Aorta (tissue), 5 donors: ENCODE measurements at regions not wholly inside any gene's neighbourhood (a gene's known extent, or its start where the extent isn't known, plus 50 kb on each side); places are given as distances from the start of the nearest gene placed in this dataset.

Experiments used
- ATAC-seq: fragments of 200-7000 bp; cut with Tn5 transposase; one replicate; pipeline ENCODE4 v1.9.1; 2022; ENCODE audit warnings: moderate library complexity; ENCODE audit not compliant: low FRiP score
- DNase-seq, 2 donors: peaks; one replicate each; pipeline ENCODE4 v3.0.0-alpha.2; 2020
- H3K27ac ChIP-seq, 2 donors: one replicate each; pipeline ENCODE4 v1.5.1; 2013; ENCODE audit warnings: low read length in 2 of 2, mild to moderate bottlenecking in 2 of 2, moderate library complexity in 2 of 2, control low read depth in 1 of 2, inconsistent platforms in 1 of 2, low read depth in 1 of 2
- H3K27me3 ChIP-seq, 2 donors: one replicate each; pipeline ENCODE4 v1.6.1; 2013; ENCODE audit warnings: control low read depth in 1 of 2, low read length in 1 of 2, mild to moderate bottlenecking in 1 of 2, moderate library complexity in 1 of 2; ENCODE audit not compliant: insufficient read depth in 2 of 2, control insufficient read depth in 1 of 2
- H3K36me3 ChIP-seq, 2 donors: one replicate each; pipeline ENCODE4 v1.6.1; 2013; ENCODE audit warnings: control low read depth in 1 of 2, low read length in 1 of 2, mild to moderate bottlenecking in 1 of 2; ENCODE audit not compliant: insufficient read depth in 2 of 2, control insufficient read depth in 1 of 2
- H3K4me1 ChIP-seq, 2 donors: one replicate each; pipeline ENCODE4 v1.6.1; 2013; ENCODE audit warnings: low read length in 2 of 2, control low read depth in 1 of 2, mild to moderate bottlenecking in 1 of 2, moderate library complexity in 1 of 2; ENCODE audit not compliant: insufficient read depth in 2 of 2, control insufficient read depth in 1 of 2
- H3K4me3 ChIP-seq, 2 donors: one replicate each; pipeline ENCODE4 v1.5.1; 2013; ENCODE audit warnings: low read length in 2 of 2, control low read depth in 1 of 2, mild to moderate bottlenecking in 1 of 2
- H3K9me3 ChIP-seq: one replicate; pipeline ENCODE4 v1.6.1; 2013; ENCODE audit warnings: mild to moderate bottlenecking, low read length; ENCODE audit not compliant: control insufficient read depth
- WGBS, 2 donors: extraction: QIAGEN DNeasy Blood & Tissue Kit; methylation state at CpG; one replicate each; pipeline ENCODE4 v1.1.7; 2013; 5-methylcytosine and 5-hydroxymethylcytosine counted together
- intact Hi-C, 2 donors: fragments of 100-400 bp; cut with DNase I; formaldehyde crosslinking; loops; one replicate each; pipeline versions ENCODE4 v1.14.2 to v1.15.0; 2022
- donor health status: healthy with polysubstance abuse.
- donor health status: Bipolar disorder and iron deficiency.
- donor health status: DM: no; HTN: no; CAD: no.
- donor health status: DM: no; HTN: no; CAD: no.
- donor health status: DM: yes; HTN: yes; CAD: no.

DNA sequence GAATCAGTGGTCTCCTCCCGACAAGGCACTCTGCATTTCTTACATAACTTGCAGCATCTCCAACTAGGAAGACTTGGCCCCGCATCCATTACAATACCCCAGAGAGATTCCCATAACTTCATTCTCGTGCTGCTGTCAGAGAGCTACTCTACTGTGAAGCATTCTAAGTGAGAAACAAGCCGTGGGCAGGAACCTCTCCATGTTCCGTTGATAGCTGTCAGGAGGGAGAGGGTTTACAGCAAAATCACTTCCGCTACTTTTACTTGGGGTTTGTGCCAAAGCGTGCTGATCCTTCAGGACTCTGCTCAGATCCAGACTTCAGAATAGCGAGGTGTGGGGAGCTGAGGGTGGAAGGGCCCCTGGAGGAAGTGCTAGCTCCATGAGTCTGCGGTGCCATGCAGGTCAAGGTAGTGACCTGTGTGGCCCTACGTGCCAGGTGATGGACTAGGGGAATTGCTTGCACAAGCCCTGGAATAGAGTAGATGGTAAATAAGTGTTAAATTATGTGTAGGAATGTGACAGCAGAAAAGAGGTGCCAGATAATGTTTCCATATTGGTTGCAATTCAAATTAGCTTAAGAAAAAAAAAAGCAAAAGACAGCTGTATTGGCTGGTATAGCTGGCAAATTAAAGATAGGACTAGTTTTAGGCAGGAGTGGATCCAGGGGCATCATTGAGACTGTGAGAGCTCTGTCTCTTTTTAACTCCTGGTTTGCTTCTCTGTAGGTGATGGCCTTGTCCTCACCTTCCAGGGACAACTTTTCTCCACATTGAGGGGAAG is 358.5 kb upstream of the ERCC4 start:
- peaks cover 0 to 2% of the 10 kb centered on the region in 2 donors for H3K27me3 ChIP-seq
- WGBS, 2 donors: 67 to 68% methylated on average over 10 of the region's 10 CpGs
- H3K36me3 ChIP-seq: no peaks in the 10 kb centered on the region
- H3K9me3 ChIP-seq: no peaks in the 10 kb centered on the region
- H3K4me3 ChIP-seq: no peak overlapping the region
- DNase-seq: no peak
- intact Hi-C loops: no loop called here
- H3K27ac ChIP-seq: no peak overlapping the region
- no peaks in the 10 kb centered on the region for H3K4me1 ChIP-seq
- no peak for ATAC-seq

DNA sequence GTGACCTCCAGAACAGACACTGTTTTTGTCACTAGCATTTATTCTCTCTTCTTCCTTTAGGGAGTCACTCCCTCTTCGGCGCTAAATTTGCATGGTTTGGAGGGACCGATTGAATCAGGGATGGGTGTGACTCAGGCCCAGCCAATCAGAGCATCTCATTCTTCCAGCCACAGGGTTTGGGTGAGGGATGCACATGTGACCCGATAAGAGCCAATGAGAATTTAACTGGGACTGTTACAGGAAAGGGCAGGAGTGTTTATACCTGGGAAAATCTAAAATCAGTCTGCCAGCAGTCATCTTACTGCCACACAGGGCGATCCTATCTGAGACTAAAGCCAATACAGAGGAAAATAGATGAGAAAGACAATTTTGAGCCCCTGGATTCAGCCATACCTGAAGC is 351.2 kb upstream of the ERCC4 start:
- ATAC-seq: no peak
- WGBS, 2 donors: 88 to 90% methylated on average over 5 of the region's 5 CpGs

DNA sequence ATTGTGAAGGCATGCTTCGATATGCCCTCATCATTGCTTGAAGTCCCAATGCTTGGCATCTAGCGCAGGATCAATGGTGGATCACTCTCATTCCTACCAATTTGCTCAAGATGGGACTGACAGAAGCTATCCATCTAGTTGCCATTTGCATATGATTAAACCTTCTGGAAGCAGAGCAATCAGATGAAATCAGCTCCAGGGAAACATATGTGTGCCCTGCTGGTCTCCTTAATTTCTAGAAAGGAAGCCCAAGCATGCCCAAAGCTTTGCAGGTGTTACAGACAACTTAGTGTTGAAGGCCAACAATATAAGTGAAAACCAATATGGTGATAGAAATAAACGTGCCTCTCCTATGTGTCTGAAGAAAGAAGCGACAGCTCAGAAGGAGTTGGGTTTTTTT is 350.0 kb upstream of the ERCC4 start:
- intact Hi-C loops: no loop called here
- no peaks in the 10 kb centered on the region for H3K27me3 ChIP-seq
- DNase-seq: no peak
- no peaks in the 10 kb centered on the region for H3K36me3 ChIP-seq
- ATAC-seq: no peak
- WGBS, 2 donors: 80% methylated on average over 4 of the region's 4 CpGs
- H3K4me3 ChIP-seq: no peak overlapping the region
- H3K27ac ChIP-seq: no peak overlapping the region
- no peaks in the 10 kb centered on the region for H3K9me3 ChIP-seq
- no peaks in the 10 kb centered on the region for H3K4me1 ChIP-seq

More for the DNA sequence above, 351.2 kb upstream of the ERCC4 start:
- Histone ChIP-seq H3K4me3 (no peak overlapping the region), H3K27me3 (no peaks in the 10 kb centered on the region), H3K9me3 (no peaks in the 10 kb centered on the region), H3K27ac (no peak overlapping the region), H3K36me3 (no peaks in the 10 kb centered on the region), H3K4me1 (no peaks in the 10 kb centered on the region)
- intact Hi-C loops: no loop called here
- no peak for DNase-seq

DNA sequence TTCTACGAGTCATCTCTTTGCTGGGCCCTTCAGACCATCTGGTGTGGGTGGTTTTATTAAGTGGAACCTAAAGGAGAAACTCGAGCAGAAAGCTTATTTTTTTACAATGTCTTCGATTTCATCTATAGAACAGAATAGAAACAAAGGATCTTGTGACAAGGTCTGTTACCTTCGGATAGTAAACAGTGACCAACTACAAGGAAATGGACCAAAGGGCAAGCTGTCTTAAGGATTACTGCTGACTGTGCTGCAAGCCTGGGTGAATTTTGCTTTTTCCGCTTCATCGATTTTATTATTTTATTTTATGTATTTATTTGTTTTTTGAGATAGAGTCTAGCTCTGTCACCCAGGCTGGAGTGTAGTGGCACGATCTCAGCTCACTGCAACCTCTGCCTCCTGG is 348.9 kb upstream of the ERCC4 start:
- intact Hi-C loops: no loop called here
- Histone ChIP-seq H3K27me3 (no peaks in the 10 kb centered on the region), H3K36me3 (no peaks in the 10 kb centered on the region), H3K4me1 (no peaks in the 10 kb centered on the region), H3K9me3 (no peaks in the 10 kb centered on the region), H3K4me3 (no peak overlapping the region), H3K27ac (no peak overlapping the region)
- no peak for DNase-seq
- ATAC-seq: no peak
- WGBS, 2 donors: 73 to 81% methylated on average over 7 of the region's 7 CpGs

DNA sequence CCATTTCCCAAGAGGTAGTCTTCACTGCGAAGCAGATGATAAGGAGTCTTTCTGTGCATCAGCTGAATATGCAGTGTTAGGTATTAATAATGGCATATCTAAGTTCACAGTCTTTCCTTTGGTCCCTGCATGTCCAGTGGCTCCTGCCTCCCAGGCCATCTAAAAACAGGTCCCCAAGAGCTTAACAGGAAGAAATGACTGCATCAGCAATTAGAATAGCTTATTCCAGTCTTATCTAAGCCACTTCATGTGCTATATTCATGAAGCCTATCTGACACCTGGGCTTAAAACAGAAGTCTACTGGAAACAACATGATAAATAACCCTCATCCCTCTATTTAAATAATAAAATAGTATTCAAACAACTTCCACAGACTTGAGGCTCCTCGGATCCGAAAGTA is 346.1 kb upstream of the ERCC4 start:
- Histone ChIP-seq H3K27ac (no peak overlapping the region), H3K4me3 (no peak overlapping the region), H3K27me3 (no peaks in the 10 kb centered on the region), H3K4me1 (no peaks in the 10 kb centered on the region), H3K36me3 (no peaks in the 10 kb centered on the region), H3K9me3 (no peaks in the 10 kb centered on the region)
- ATAC-seq (no peak), DNase-seq (no peak)
- intact Hi-C loops: no loop called here
- WGBS, 2 donors: 81% methylated on average over 3 of the region's 3 CpGs

DNA sequence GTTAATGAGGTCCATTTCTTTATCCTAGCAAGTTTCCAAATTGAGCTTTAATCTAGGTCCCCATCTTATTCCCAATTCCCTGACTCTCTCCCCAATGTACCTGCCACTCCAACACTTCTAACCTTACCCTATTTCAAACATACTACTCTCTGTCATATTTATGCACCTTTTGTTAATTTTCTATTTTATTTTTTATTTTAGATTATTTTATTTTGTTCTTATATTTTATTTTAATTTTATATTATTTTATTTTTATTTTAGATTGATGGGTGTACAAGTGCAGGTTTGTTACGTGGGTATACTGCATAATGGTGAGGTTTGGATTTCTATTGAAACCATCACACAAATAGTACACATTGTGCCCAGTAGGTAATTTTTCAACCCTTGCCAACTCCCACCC is 333.9 kb upstream of the ERCC4 start:
- intact Hi-C loops: no loop called here
- peaks cover 1% of the 10 kb centered on the region for H3K9me3 ChIP-seq
- DNase-seq (no peak), ATAC-seq (no peak)
- no peaks in the 10 kb centered on the region for H3K27me3 ChIP-seq
- WGBS, 2 donors: 79 to 81% methylated on average over 1 of the region's 1 CpG
- H3K27ac ChIP-seq: no peak overlapping the region
- no peak overlapping the region for H3K4me3 ChIP-seq
- H3K4me1 ChIP-seq: no peaks in the 10 kb centered on the region
- no peaks in the 10 kb centered on the region for H3K36me3 ChIP-seq

DNA sequence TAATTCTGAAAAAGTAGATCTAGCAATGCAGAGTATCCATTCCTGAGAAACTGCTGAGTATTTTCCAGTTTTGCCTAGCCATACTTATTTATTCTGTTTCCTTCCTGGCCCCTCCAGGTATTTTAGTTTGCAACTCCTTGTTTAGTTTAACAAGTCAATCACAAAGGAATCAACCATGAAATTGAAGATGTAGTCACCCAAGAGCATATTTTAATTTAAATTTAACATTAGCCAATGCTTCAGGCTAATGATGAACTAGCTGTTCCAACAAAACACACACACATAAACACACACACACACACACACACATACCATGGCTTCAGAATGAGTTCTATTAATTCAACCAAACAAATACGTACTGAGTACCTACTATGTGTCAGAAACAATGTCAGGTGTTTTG is 332.8 kb upstream of the ERCC4 start:
- 61 to 65% methylated on average over 1 of the region's 1 CpG for WGBS, 2 donors
- intact Hi-C loops: no loop called here
- H3K27ac ChIP-seq: no peak overlapping the region
- H3K27me3 ChIP-seq: no peaks in the 10 kb centered on the region
- ATAC-seq (no peak), DNase-seq (no peak)
- H3K4me1 ChIP-seq: no peaks in the 10 kb centered on the region
- peaks cover 1% of the 10 kb centered on the region for H3K9me3 ChIP-seq
- H3K4me3 ChIP-seq: no peak overlapping the region
- H3K36me3 ChIP-seq: no peaks in the 10 kb centered on the region

DNA sequence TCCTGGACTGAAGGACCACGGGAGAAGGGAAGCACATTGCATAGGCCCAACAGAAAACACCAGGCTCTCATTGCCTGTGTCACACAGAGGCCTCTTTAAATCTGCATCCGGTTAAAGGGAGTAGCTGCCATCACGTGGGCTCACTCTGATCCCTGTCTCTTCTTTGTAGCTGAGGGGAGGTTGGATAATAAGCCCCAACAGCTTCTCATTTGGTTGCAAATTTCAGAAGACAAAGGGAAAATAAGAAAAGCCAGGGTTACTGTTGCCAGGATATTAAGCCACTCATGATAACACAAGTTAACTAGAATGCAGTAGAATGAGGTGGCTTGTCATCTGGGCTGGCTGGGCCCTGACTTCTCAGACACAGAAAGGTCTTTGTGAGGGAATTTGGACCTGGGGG is 325.1 kb upstream of the ERCC4 start:
- H3K4me3 ChIP-seq: no peak overlapping the region
- H3K4me1 ChIP-seq: no peaks in the 10 kb centered on the region
- ATAC-seq: no peak
- no peaks in the 10 kb centered on the region for H3K27me3 ChIP-seq
- DNase-seq: no peak
- no peak overlapping the region for H3K27ac ChIP-seq
- H3K36me3 ChIP-seq: no peaks in the 10 kb centered on the region
- peaks cover 1% of the 10 kb centered on the region for H3K9me3 ChIP-seq
- WGBS, 2 donors: 64 to 68% methylated on average over 3 of the region's 3 CpGs
- intact Hi-C loops: no loop called here

DNA sequence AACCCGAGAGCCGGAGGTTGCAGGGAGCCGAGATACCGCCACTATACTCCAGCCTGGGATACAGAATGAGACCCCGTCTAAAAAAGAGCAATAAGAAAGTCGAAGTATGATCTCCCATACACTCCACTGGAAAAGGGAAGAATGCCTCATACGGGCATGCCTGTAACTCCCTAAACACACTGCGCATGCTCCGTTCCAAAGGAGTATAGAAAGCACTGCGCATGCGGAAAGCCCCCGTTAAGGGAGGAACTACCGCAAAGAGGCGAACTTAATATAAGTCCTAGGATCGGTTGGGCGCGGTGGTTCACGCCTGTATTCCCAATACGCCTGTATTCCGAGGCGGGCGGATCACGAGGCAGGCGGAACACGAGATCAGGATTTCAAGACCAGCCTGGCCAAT is 313.1 kb upstream of the ERCC4 start:
- Histone ChIP-seq H3K4me3 (no peak overlapping the region), H3K4me1 (no peaks in the 10 kb centered on the region), H3K36me3 (no peaks in the 10 kb centered on the region), H3K9me3 (no peaks in the 10 kb centered on the region), H3K27ac (no peak overlapping the region), H3K27me3 (no peaks in the 10 kb centered on the region)
- DNase-seq: no peak
- intact Hi-C loops: no loop called here
- ATAC-seq: no peak
- WGBS, 2 donors: 85 to 91% methylated on average over 25 of the region's 25 CpGs
